ENCODE measurements at regions not wholly inside any gene's neighbourhood (a gene's known extent, or its start where the extent isn't known, plus 50 kb on each side); places are given as distances from the start of the nearest gene placed in this dataset.

DNA sequence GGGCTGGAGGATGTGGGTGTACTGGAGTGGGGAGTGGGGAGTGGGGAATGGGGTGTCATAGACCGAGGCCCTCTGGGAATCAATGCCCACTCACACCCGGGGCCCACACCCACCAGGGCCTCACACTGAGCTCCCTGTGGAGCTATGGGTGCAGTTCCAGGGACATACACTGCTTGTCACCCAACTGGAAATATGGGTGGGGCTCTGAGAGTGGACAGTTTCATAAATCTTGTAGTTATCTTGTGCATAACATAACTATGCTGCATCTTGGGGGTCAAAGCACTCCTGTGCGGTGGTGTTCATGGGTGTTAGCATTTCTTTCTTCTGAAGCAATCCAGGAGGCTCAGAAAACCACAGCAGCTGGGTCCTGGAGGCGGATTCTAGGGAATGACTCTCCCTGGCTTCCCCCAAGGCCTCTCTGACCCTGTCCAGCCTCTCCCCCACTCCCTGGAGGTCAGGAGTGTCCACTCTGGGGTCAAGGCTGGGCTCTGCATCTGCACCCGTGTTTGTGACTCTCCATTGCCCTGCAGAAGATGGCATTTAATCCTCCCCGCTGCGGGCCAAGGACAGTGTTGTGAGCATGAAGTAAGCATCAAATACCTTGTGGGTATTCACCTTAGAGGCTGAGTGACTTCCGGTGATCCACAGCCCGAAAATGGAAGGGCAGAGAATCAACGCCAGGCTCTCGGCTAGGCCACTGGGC lies 172.5 kb downstream of the CTTN start:
- H3K4me3 ChIP-seq (replicated peaks in 1 of 2; ENCODE audit: low read depth in 2 of 2, low read length in 2 of 2), result no peak overlapping the region
- TF ChIP-seq, protein P1, sequence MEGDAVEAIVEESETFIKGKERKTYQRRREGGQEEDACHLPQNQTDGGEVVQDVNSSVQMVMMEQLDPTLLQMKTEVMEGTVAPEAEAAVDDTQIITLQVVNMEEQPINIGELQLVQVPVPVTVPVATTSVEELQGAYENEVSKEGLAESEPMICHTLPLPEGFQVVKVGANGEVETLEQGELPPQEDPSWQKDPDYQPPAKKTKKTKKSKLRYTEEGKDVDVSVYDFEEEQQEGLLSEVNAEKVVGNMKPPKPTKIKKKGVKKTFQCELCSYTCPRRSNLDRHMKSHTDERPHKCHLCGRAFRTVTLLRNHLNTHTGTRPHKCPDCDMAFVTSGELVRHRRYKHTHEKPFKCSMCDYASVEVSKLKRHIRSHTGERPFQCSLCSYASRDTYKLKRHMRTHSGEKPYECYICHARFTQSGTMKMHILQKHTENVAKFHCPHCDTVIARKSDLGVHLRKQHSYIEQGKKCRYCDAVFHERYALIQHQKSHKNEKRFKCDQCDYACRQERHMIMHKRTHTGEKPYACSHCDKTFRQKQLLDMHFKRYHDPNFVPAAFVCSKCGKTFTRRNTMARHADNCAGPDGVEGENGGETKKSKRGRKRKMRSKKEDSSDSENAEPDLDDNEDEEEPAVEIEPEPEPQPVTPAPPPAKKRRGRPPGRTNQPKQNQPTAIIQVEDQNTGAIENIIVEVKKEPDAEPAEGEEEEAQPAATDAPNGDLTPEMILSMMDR (IDR thresholded peaks at IDR 0.05; ENCODE audit: low read depth, low read length), result no peak
- no peak for DNase-seq (ENCODE audit: low read depth in 2 of 2)

DNA sequence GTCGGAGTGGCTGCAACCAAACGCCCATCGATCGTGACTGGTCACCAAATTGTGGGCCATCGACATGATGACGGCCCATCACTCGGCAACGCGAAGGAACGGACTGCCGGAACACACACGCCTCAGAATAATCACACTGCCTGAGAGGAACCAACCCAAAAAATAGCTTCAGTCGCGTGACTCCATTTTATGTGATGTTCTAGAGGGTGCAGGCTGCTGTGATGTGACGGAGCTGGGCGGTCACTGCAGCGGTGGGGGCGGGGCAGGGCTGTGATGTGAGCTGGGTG lies 174.6 kb downstream of the CTTN start:
- no peak overlapping the region for H3K4me3 ChIP-seq (replicated peaks in 1 of 2; ENCODE audit: low read depth in 2 of 2, low read length in 2 of 2)
- TF ChIP-seq, protein P1 (IDR thresholded peaks at IDR 0.05; ENCODE audit: low read depth, low read length), result no peak
- DNase-seq (ENCODE audit: low read depth in 2 of 2), result no peak

GRCh38 chr11:70573701-70574151 lies 175.4 kb downstream of the CTTN start:
- H3K4me3 ChIP-seq (replicated peaks in 1 of 2; ENCODE audit: low read depth in 2 of 2, low read length in 2 of 2), result no peak overlapping the region
- no peak for DNase-seq (ENCODE audit: low read depth in 2 of 2)
- TF ChIP-seq, protein P1 (IDR thresholded peaks at IDR 0.05; ENCODE audit: low read depth, low read length), result no peak

DNA sequence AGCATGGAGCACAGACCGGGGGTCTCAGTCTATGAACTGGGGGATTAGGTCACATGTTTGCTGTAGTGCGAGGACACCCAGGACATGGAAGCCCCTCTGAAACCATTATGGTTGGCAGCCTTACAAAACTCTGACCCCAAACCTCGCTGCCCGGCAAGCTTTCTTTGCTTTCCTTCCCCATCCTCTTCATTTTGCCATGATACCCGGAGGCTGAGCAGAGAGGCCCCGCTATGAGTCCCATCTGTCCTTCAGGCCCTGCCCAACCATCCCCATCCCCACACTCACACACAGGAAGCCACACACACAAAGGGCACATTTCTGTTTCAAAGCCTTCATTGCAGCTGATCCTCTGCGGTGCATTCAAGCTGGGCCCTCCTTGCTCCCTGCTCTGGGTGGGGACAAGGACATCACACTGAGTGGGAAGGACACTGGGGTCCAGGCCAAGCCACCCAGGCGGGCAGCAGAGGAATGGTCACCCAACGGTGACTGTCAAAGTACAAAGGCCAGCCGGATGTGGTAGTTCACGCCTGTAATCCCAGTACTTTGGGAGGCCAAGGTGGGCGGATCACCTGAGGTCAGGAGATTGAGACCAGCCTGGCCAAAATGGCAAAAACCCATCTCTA lies 176.5 kb downstream of the CTTN start:
- DNase-seq (ENCODE audit: low read depth in 2 of 2), result no peak
- H3K4me3 ChIP-seq (replicated peaks in 1 of 2; ENCODE audit: low read depth in 2 of 2, low read length in 2 of 2), result no peak overlapping the region
- TF ChIP-seq, protein P1 (IDR thresholded peaks at IDR 0.05; ENCODE audit: low read depth, low read length), result no peak

GRCh38 chr11:70575396-70576060 lies 177.2 kb downstream of the CTTN start:
- DNase-seq (ENCODE audit: low read depth in 2 of 2), result no peak
- TF ChIP-seq, protein P1 (IDR thresholded peaks at IDR 0.05; ENCODE audit: low read depth, low read length), result no peak

DNA sequence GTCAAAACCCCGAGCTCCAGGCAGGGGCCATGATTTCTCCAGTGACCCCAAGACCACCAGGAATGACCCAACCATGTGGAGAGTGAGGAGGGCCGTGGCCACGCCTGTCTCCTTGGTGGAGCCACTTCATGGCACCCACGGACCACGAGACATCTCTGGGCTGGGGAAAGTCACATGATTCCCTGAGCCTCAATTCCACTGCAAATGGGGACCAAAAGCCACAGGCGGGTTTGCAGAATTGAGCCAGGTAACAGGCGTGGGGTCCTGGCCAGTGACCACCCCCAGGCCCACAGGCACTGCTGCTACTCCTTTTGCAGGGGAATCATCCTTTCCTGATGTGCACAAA lies 178.9 kb downstream of the CTTN start:
- TF ChIP-seq, protein P1 (IDR thresholded peaks at IDR 0.05; ENCODE audit: low read depth, low read length), result no peak
- no peak overlapping the region for H3K4me3 ChIP-seq (replicated peaks in 1 of 2; ENCODE audit: low read depth in 2 of 2, low read length in 2 of 2)
- DNase-seq (ENCODE audit: low read depth in 2 of 2), result no peak

More at GRCh38 chr11:70575396-70576060, 177.2 kb downstream of the CTTN start:
- H3K4me3 ChIP-seq (replicated peaks in 1 of 2; ENCODE audit: low read depth in 2 of 2, low read length in 2 of 2), result no peak overlapping the region

Data from cardiac fibroblast (primary cell).